GM19397 (cell line): ENCODE measurements at regions not wholly inside any gene's neighbourhood (a gene's known extent, or its start where the extent isn't known, plus 50 kb on each side); places are given as distances from the start of the nearest gene placed in this dataset.
"Not testable (repeated sequence)": the region's sequence is repeated elsewhere in the genome, so short reads cannot be mapped to it uniquely, and the experiment has no call there.

Experiments
- ATAC-seq: cut with Tn5 transposase; IDR thresholded peaks from one replicate; pipeline ENCODE4 v1.9.1; 2021; ENCODE audit warnings: mild to moderate bottlenecking, moderate library complexity; ENCODE audit not compliant: unreplicated experiment

DNA sequence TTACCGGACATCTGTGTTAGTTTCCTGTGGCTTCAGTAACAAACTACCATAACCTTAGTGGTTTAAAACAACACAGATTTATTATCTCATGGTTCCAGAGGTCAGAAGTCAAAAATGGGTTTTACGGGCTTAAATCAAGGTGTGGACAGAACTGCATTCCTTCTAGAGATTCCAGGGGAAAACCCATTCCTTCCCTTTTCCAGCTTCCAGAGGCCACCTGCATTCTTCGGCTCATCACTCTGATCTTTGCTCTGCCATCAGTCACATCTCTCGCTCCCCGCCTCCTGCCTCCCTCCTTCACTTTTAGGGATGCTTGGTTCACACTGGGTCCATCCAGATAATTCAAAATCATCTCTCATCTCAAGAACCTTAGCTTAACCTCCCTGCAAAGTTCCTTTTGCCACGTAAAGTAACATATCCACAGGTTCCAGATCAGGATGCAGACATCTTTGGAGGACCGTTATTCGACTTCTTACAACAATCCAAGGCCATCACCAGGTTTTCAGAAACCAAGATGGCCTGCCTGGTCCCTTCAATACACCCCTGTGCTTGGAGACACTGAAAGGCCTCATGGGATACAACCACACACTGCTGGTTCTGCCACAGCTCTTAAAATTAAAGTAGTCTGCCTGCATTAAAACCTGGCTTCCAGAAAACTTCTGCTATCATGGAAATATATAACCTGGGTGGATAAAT is 225.9 kb upstream of the MYO3A start:
- no peak for ATAC-seq

DNA sequence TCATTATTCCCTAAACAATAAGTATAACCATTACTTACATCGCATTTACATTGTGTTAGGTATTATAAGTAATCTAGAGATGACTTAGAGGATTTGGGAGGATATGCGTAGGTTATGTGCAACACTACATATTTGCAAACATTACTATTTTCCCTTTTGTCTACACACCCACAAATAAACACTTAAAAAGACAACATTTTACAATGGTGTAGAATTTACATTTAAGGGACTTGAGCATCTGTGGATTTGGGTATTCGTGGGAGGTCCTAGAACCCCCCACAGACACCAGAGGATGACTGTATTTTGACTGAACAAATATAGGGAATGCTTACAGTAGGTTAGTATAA is 220.2 kb upstream of the MYO3A start:
- no peak for ATAC-seq

- ATAC-seq, result no peak
Observed at GRCh38 chr10:25724241-25724640, 209.8 kb upstream of the MYO3A start.

DNA sequence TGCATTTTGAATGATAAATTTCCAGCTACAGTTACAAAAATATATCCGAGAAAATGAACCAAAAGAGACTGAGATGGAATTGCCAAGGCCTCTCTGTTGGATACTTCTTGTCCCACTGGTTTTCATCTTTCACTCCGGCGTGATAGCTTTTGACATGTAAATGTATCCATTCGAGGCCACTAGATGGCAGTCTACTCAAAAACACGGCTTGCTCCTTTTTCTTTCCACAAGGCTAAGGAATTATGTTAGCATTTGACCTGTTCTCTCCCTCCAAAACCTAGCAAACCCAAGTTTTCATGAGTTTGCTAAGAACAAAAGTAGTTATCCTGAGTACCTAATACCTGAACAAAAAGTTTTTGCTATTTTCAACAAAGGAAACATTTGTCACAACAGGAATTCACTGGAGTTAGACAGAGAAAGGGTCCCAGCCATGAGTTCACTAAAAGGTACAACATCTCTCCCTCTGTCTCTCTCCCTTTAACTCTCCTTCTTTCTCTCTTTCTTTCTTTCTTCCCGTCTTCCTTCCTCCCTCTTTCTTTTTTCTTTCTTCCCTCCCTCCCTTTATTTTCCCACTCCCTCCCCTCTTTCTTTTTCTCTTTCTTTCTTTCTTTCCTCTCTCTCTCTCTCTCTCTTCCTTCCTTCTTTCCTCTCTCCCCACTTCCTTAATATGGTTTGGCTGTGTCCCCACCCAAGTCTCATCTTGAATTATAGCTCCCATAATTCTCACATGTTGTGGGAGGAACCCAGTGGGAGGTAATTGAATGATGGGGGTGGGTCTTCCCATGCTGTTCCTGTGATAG is 207.9 kb upstream of the MYO3A start:
- ATAC-seq, result peak; percentile 69

- ATAC-seq, result no peak
Observed at GRCh38 chr10:25738776-25739175, 195.3 kb upstream of the MYO3A start.

- ATAC-seq, result no peak
Observed at GRCh38 chr10:25743832-25744231, 190.2 kb upstream of the MYO3A start.

DNA sequence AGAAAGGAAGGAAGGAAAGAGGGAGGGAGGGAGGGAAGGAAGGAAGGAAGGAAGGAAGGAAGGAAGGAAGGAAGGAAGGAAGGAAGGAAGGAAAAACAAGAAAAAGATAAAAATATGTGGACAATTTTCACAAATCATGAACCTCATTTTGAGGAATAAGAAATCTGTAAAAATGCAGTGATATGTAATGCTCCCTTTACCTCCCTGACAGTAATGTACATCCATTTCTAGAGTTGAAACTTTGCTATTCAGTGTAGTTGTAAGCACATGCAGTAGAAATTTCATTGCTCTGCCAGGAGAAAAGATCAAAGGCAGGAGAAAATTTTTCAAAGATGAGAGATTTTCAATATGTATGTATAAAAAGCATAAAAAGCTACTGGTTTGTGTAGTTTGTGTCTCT is 189.5 kb upstream of the MYO3A start:
- no peak for ATAC-seq

DNA sequence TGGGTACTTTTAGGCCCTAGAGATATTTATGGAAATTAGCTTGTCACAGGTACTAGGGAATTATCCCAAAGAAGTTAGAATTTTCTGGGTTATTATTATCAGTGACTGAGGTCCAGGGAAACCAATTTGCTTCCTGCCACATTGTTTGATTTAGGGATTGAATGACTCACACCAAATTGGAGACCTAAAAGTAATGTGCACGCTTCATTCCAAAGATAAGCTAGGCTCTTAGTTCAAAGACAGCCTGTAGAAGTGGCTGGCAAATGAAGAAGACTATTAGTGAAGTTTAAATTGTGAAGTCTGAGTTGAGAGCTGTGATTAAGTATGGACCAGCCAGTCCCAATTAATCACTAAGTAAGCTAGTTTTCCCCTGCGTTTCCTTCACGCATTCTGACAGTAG is 188.1 kb upstream of the MYO3A start:
- ATAC-seq, result no peak

GRCh38 chr10:25747084-25747483 is 186.9 kb upstream of the MYO3A start:
- ATAC-seq, result no peak

- no peak for ATAC-seq
Observed at GRCh38 chr10:25748509-25748908, 185.5 kb upstream of the MYO3A start.

- ATAC-seq, result no peak
Observed at GRCh38 chr10:25753776-25754175, 180.3 kb upstream of the MYO3A start.

DNA sequence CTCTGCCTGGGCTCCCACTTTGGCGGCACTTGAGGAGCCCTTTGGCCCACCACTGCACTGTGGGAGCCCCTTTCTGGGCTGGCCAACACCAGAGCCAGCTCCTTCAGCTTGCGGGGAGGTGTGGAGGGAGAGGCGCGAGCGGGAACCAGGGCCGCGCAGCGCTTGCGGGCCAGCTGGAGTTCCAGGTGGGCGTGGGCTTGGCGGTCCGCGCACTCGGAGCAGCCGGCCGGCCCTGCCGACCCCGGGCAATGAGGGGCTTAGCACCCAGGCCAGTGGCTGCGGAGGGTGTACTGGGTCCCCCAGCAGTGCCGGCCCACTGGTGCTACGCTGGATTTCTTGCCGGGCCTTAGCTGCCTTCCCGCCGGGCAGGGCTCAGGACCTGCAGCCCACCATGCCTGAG is 178.2 kb upstream of the MYO3A start:
- not testable (repeated sequence) for ATAC-seq

- ATAC-seq, result no peak
Observed at GRCh38 chr10:25756784-25757183, 177.2 kb upstream of the MYO3A start.

GRCh38 chr10:25758041-25758457 is 176.0 kb upstream of the MYO3A start:
- no peak for ATAC-seq

DNA sequence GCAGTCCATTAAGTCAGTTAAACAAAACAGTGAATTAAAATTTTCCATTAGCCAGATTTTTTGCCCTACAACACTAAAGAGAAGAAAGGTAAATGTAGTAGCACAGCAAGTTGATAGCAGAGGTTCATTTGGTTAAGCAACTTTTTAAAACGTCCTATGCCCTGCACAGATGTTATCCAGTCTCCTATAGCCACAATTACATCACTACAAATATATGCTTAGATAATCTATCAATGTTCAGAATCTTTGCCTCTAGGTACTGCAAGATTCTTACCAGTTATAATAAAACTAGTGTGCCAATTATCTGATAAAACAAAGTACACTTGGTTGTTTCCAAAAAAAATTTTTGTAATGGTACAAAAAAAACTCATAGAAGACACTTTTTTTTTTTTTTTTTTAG is 175.5 kb upstream of the MYO3A start:
- ATAC-seq, result no peak

DNA sequence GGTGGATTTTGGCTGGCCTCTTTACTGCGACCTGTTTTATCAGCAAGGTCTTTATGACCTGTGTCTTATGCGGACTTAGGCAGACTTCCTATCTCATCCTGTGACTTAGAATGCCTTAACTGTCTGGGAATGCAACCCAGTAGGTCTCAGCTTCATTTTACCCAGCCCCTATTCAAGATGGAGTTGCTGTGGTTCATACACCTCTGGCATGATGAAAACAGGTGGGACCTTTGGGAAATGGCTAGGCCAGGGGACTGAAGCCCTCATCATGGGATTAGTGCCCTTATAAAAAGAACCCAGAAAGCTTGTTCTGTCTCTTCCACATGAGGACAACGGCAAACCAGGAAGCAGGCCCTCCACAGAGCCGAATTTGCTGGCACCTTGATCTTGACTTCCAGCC is 172.1 kb upstream of the MYO3A start:
- ATAC-seq, result no peak

DNA sequence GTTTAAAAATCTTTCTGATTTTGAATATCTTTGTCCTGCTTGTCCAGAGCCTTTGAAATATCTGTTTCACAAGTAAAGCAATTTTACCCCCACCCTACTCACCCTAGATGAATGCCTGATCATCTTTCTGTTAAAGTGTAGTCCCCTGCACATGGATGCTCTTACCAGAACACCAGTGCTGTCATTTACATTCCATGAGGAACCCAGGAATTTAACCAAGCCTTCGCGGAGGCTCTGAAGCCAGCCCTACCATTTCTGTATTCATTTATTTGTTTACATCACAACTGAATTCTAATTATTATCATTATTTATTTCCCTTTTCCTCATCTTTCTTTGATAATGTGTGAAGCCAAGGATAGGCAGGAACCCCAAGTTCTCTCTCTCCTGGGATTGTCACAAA is 167.8 kb upstream of the MYO3A start:
- no peak for ATAC-seq

GRCh38 chr10:25766687-25767221 is 167.3 kb upstream of the MYO3A start:
- ATAC-seq, result no peak

DNA sequence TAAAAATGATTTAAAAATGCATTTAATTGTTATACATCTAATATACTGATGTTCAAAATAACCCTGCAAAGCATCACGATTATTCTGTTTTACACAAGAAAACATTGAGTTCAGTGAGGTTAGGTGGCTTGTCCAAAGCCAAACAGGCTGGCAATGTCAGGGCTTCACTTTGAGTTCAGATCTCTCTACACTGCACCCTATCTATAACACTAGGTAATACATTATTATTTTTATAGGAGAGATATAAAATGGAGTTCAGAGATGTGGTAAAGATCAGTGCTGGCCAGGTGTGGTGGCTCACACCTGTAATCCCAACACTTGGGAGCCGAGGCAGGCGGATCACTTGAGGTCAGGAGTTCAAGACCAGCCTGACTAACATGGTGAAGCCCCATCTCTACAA is 165.9 kb upstream of the MYO3A start:
- ATAC-seq, result no peak

DNA sequence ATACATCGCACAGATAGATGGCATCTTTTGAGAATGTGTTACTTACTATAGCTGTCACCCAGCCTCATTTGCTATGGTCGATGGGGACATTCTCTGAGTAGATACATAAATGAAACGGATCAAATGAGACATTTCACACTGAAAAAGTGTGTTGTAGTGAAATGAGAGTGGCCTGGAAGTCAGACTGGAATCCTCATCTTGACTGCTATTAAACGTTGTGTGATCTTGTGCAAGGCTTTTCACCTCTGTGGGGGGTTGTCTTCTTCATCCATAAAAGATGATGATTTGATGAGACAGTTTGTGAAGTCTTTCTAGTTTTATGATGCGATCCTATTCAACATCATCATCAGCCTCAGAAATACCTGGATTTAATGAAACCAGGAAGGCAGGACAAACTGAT is 155.4 kb upstream of the MYO3A start:
- no peak for ATAC-seq

- no peak for ATAC-seq
Observed at GRCh38 chr10:25786161-25786560, 147.9 kb upstream of the MYO3A start.

DNA sequence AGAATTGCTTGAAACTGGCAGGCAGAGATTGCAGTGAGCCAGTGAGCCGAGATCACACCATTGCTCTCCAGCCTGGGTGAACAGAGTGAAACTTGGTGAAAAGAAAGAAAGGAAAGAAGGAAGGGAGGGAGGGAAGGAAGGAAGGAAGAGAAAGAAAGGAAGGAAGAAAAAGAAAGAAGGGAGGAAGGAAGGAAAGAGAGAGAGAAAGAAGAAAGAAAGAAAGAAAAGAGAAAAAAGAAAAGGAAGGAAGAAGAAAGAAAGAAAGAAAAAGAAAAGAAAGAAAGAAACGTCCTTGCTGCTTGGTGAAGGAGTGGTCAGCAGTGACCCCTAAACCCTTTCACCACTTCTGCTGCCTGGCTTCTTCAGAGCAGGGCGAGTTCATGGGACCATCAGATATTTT is 147.1 kb upstream of the MYO3A start:
- ATAC-seq, result no peak
